ENCODE measurements at regions not wholly inside any gene's neighbourhood (a gene's known extent, or its start where the extent isn't known, plus 50 kb on each side); places are given as distances from the start of the nearest gene placed in this dataset.

GRCh38 chr3:72052841-72053409 is 268.0 kb upstream of the PROK2 start:
- Histone ChIP-seq H3K4me3 (ENCODE audit: low read length) (no peak overlapping the region), H4K20me1 (ENCODE audit: insufficient read depth, low read length) (no peaks in the 10 kb centered on the region), H3K4me2 (ENCODE audit: low read depth, low read length) (no peak overlapping the region), H3K9ac (ENCODE audit: low read length) (no peak overlapping the region), H3F3A (ENCODE audit: insufficient read depth, low read length) (no peaks in the 10 kb centered on the region), H2AFZ (ENCODE audit: low read length) (no peak overlapping the region), H3K4me1 (ENCODE audit: low read length) (no peaks in the 10 kb centered on the region), H3K27ac (ENCODE audit: low read length) (no peak overlapping the region), H3K79me2 (ENCODE audit: low read length) (no peaks in the 10 kb centered on the region), H3K9me3 (replicated peaks; ENCODE audit: insufficient read depth, low read length) (no peaks in the 10 kb centered on the region), H3K27me3 (replicated peaks; ENCODE audit: insufficient read depth, low read length) (no peaks in the 10 kb centered on the region), H3K9me2 (replicated peaks; ENCODE audit: insufficient read depth, low read length) (no peaks in the 10 kb centered on the region), H3K36me3 (replicated peaks; ENCODE audit: insufficient read depth, low read length) (no peaks in the 10 kb centered on the region)
- TF ChIP-seq EZH2phosphoT487 (IDR thresholded peaks at IDR 0.05; ENCODE audit: low read length) (no peak), EZH2 (optimal IDR thresholded peaks at IDR 0.05; ENCODE audit: low read depth, low read length) (no peak)
- TF ChIP-seq, protein P1, sequence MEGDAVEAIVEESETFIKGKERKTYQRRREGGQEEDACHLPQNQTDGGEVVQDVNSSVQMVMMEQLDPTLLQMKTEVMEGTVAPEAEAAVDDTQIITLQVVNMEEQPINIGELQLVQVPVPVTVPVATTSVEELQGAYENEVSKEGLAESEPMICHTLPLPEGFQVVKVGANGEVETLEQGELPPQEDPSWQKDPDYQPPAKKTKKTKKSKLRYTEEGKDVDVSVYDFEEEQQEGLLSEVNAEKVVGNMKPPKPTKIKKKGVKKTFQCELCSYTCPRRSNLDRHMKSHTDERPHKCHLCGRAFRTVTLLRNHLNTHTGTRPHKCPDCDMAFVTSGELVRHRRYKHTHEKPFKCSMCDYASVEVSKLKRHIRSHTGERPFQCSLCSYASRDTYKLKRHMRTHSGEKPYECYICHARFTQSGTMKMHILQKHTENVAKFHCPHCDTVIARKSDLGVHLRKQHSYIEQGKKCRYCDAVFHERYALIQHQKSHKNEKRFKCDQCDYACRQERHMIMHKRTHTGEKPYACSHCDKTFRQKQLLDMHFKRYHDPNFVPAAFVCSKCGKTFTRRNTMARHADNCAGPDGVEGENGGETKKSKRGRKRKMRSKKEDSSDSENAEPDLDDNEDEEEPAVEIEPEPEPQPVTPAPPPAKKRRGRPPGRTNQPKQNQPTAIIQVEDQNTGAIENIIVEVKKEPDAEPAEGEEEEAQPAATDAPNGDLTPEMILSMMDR (IDR thresholded peaks at IDR 0.05; ENCODE audit: low read length) = no peak
- DNase-seq = no peak

- Histone ChIP-seq H3F3A (ENCODE audit: insufficient read depth, low read length) (no peaks in the 10 kb centered on the region), H3K79me2 (ENCODE audit: low read length) (no peaks in the 10 kb centered on the region), H3K4me3 (ENCODE audit: low read length) (no peak overlapping the region), H3K4me2 (ENCODE audit: low read depth, low read length) (no peak overlapping the region), H3K36me3 (replicated peaks; ENCODE audit: insufficient read depth, low read length) (no peaks in the 10 kb centered on the region), H3K27ac (ENCODE audit: low read length) (no peak overlapping the region), H3K9ac (ENCODE audit: low read length) (no peak overlapping the region), H4K20me1 (ENCODE audit: insufficient read depth, low read length) (no peaks in the 10 kb centered on the region), H2AFZ (ENCODE audit: low read length) (no peak overlapping the region), H3K4me1 (ENCODE audit: low read length) (no peaks in the 10 kb centered on the region), H3K9me2 (replicated peaks; ENCODE audit: insufficient read depth, low read length) (no peaks in the 10 kb centered on the region), H3K9me3 (replicated peaks; ENCODE audit: insufficient read depth, low read length) (no peaks in the 10 kb centered on the region), H3K27me3 (replicated peaks; ENCODE audit: insufficient read depth, low read length) (no peaks in the 10 kb centered on the region)
- no peak for DNase-seq
- TF ChIP-seq EZH2 (optimal IDR thresholded peaks at IDR 0.05; ENCODE audit: low read depth, low read length) = no peak
- TF ChIP-seq, protein P1 (IDR thresholded peaks at IDR 0.05; ENCODE audit: low read length) = no peak
- TF ChIP-seq EZH2phosphoT487 (IDR thresholded peaks at IDR 0.05; ENCODE audit: low read length) = no peak
Observed at GRCh38 chr3:72050771-72051170, 265.8 kb upstream of the PROK2 start.

GRCh38 chr3:72050048-72050632 is 265.2 kb upstream of the PROK2 start:
- Histone ChIP-seq H3K36me3 (replicated peaks; ENCODE audit: insufficient read depth, low read length) (no peaks in the 10 kb centered on the region), H3K9me3 (replicated peaks; ENCODE audit: insufficient read depth, low read length) (no peaks in the 10 kb centered on the region), H4K20me1 (ENCODE audit: insufficient read depth, low read length) (no peaks in the 10 kb centered on the region), H3K9ac (ENCODE audit: low read length) (no peak overlapping the region), H3K27me3 (replicated peaks; ENCODE audit: insufficient read depth, low read length) (no peaks in the 10 kb centered on the region), H3K4me3 (ENCODE audit: low read length) (no peak overlapping the region), H3F3A (ENCODE audit: insufficient read depth, low read length) (no peaks in the 10 kb centered on the region), H3K4me2 (ENCODE audit: low read depth, low read length) (no peak overlapping the region), H3K9me2 (replicated peaks; ENCODE audit: insufficient read depth, low read length) (no peaks in the 10 kb centered on the region), H3K4me1 (ENCODE audit: low read length) (no peaks in the 10 kb centered on the region), H3K79me2 (ENCODE audit: low read length) (no peaks in the 10 kb centered on the region), H2AFZ (ENCODE audit: low read length) (no peak overlapping the region), H3K27ac (ENCODE audit: low read length) (no peak overlapping the region)
- no peak for TF ChIP-seq EZH2 (optimal IDR thresholded peaks at IDR 0.05; ENCODE audit: low read depth, low read length)
- TF ChIP-seq, protein P1 (IDR thresholded peaks at IDR 0.05; ENCODE audit: low read length) = no peak
- no peak for TF ChIP-seq EZH2phosphoT487 (IDR thresholded peaks at IDR 0.05; ENCODE audit: low read length)
- no peak for DNase-seq
